ENCODE measurements at regions not wholly inside any gene's neighbourhood (a gene's known extent, or its start where the extent isn't known, plus 50 kb on each side); places are given as distances from the start of the nearest gene placed in this dataset.

GRCh38 chr7:113285411-113285810, 167.1 kb upstream of the SMIM30 start:
- TF ChIP-seq CTCF (IDR thresholded peaks at IDR 0.05), result no peak
- no peak for TF ChIP-seq POLR2A (IDR thresholded peaks at IDR 0.05)

All from esophagus squamous epithelium (tissue), 4 donors.